ENCODE measurements at regions not wholly inside any gene's neighbourhood (a gene's known extent, or its start where the extent isn't known, plus 50 kb on each side); places are given as distances from the start of the nearest gene placed in this dataset.

DNA sequence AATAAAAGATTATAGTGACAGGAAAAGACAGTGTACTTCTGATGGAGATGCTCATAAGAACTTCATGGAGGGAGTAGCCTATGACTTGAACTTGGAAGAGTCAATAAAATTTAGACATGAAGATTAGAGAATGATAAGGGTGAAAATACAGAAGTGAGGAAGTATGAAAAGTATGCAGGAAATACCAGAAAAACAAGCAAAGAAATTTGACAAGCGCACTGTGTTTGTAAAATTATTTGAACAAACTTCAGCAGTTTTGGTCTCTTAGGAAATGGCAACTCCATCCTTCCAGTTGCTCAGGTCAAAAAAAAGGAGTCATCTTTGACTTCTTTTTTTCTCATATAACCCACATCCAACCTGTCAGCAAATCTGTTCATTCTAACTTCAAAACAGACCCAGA lies 864.0 kb upstream of the ZEB2 start:
- TF ChIP-seq, protein P1, sequence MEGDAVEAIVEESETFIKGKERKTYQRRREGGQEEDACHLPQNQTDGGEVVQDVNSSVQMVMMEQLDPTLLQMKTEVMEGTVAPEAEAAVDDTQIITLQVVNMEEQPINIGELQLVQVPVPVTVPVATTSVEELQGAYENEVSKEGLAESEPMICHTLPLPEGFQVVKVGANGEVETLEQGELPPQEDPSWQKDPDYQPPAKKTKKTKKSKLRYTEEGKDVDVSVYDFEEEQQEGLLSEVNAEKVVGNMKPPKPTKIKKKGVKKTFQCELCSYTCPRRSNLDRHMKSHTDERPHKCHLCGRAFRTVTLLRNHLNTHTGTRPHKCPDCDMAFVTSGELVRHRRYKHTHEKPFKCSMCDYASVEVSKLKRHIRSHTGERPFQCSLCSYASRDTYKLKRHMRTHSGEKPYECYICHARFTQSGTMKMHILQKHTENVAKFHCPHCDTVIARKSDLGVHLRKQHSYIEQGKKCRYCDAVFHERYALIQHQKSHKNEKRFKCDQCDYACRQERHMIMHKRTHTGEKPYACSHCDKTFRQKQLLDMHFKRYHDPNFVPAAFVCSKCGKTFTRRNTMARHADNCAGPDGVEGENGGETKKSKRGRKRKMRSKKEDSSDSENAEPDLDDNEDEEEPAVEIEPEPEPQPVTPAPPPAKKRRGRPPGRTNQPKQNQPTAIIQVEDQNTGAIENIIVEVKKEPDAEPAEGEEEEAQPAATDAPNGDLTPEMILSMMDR (tag by site-specific recombination; IDR thresholded peaks at IDR 0.05): no peak
- TF ChIP-seq ZNF121 (tag by site-specific recombination; IDR thresholded peaks at IDR 0.05): no peak
- no peak for TF ChIP-seq ZNF639 (tag by site-specific recombination; IDR thresholded peaks at IDR 0.05)
- TF ChIP-seq BCL11A (tag by site-specific recombination; IDR thresholded peaks at IDR 0.05; ENCODE audit: low read depth): no peak
- TF ChIP-seq ZBTB10 (tag by site-specific recombination; IDR thresholded peaks at IDR 0.05): no peak
- TF ChIP-seq, protein P2, sequence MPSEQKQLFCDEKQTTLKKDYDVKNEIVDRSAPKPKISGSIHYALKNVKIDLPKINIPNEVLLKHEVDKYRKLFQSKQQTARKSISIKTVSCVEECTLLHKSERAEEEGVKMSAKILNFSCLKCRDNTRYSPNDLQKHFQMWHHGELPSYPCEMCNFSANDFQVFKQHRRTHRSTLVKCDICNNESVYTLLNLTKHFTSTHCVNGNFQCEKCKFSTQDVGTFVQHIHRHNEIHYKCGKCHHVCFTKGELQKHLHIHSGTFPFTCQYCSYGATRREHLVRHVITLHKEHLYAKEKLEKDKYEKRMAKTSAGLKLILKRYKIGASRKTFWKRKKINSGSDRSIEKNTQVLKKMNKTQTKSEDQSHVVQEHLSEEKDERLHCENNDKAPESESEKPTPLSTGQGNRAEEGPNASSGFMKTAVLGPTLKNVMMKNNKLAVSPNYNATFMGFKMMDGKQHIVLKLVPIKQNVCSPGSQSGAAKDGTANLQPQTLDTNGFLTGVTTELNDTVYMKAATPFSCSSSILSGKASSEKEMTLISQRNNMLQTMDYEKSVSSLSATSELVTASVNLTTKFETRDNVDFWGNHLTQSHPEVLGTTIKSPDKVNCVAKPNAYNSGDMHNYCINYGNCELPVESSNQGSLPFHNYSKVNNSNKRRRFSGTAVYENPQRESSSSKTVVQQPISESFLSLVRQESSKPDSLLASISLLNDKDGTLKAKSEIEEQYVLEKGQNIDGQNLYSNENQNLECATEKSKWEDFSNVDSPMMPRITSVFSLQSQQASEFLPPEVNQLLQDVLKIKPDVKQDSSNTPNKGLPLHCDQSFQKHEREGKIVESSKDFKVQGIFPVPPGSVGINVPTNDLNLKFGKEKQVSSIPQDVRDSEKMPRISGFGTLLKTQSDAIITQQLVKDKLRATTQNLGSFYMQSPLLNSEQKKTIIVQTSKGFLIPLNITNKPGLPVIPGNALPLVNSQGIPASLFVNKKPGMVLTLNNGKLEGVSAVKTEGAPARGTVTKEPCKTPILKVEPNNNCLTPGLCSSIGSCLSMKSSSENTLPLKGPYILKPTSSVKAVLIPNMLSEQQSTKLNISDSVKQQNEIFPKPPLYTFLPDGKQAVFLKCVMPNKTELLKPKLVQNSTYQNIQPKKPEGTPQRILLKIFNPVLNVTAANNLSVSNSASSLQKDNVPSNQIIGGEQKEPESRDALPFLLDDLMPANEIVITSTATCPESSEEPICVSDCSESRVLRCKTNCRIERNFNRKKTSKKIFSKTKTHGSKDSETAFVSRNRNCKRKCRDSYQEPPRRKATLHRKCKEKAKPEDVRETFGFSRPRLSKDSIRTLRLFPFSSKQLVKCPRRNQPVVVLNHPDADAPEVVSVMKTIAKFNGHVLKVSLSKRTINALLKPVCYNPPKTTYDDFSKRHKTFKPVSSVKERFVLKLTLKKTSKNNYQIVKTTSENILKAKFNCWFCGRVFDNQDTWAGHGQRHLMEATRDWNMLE (tag by site-specific recombination; conservative IDR thresholded peaks at IDR 0.05; ENCODE audit: low read depth): no peak
- TF ChIP-seq PRDM10 (tag by site-specific recombination; IDR thresholded peaks at IDR 0.05): no peak
- no peak for TF ChIP-seq ZNF629 (tag by site-specific recombination; IDR thresholded peaks at IDR 0.05)
- no peak for TF ChIP-seq FEZF1 (tag by site-specific recombination; IDR thresholded peaks at IDR 0.05)
- no peak for TF ChIP-seq WT1 (tag by site-specific recombination; IDR thresholded peaks at IDR 0.05)
- TF ChIP-seq REPIN1 (tag by site-specific recombination; IDR thresholded peaks at IDR 0.05; ENCODE audit: low read depth): no peak
- TF ChIP-seq ZNF610 (tag by site-specific recombination; IDR thresholded peaks at IDR 0.05; ENCODE audit: borderline replicate concordance): no peak
- TF ChIP-seq ZNF155 (tag by site-specific recombination; IDR thresholded peaks at IDR 0.05): no peak
- TF ChIP-seq, protein P3, sequence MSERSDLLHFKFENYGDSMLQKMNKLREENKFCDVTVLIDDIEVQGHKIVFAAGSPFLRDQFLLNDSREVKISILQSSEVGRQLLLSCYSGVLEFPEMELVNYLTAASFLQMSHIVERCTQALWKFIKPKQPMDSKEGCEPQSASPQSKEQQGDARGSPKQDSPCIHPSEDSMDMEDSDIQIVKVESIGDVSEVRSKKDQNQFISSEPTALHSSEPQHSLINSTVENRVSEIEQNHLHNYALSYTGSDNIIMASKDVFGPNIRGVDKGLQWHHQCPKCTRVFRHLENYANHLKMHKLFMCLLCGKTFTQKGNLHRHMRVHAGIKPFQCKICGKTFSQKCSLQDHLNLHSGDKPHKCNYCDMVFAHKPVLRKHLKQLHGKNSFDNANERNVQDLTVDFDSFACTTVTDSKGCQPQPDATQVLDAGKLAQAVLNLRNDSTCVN (tag by site-specific recombination; optimal IDR thresholded peaks at IDR 0.05): no peak

Data from HEK293 (cell line).